Sigmoid colon (tissue), 4 donors: ENCODE measurements at regions not wholly inside any gene's neighbourhood (a gene's known extent, or its start where the extent isn't known, plus 50 kb on each side); places are given as distances from the start of the nearest gene placed in this dataset.

Experiments used
- EP300 ChIP-seq, 4 donors: sonication (generic); formaldehyde crosslinking; IDR thresholded peaks; one replicate each; pipeline ENCODE4 v1.6.1; 2017; ENCODE audit warnings: antibody characterized with exemption in 4 of 4
- POLR2A ChIP-seq, 2 donors: fragments of 450-650 bp; IDR thresholded peaks; one replicate each; pipeline ENCODE4 v1.6.1; 2016; ENCODE audit warnings: antibody characterized with exemption in 2 of 2, mild to moderate bottlenecking in 2 of 2, moderate library complexity in 2 of 2
- POLR2AphosphoS5 ChIP-seq, 4 donors: sonication (generic); formaldehyde crosslinking; IDR thresholded peaks; one replicate each; pipeline ENCODE4 v1.6.1; 2017; ENCODE audit warnings: antibody characterized with exemption in 4 of 4
- TF ChIP-seq, protein P1 (sequence below), 4 experiments: fragments of 450-650 bp in 3 of 4; fragments of 200-600 bp in 1 of 4; IDR thresholded peaks; one replicate each; pipeline ENCODE4 v1.5.1; 2016 to 2019; ENCODE audit warnings: antibody characterized with exemption in 4 of 4, mild to moderate bottlenecking in 3 of 4, moderate library complexity in 2 of 4

DNA sequence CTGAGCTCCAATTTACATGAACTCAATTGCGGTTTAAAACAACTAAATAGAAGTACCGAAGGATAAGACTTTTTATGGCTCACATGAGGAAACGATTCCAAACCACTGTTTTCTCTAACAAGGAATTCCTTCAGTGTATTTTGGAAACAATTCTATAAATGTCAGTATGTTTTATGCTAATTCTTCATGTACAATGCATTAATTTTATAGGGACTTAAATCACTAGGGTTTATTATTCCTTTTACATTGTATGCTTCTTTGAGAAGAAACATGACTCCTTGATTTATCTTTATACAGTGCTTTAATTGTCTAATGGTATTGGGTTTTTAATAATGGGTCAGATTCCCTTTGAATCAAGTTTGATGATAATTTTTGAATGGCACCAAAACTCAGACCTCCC lies 566.8 kb downstream of the EPHA4 start:
- TF ChIP-seq, protein P1, sequence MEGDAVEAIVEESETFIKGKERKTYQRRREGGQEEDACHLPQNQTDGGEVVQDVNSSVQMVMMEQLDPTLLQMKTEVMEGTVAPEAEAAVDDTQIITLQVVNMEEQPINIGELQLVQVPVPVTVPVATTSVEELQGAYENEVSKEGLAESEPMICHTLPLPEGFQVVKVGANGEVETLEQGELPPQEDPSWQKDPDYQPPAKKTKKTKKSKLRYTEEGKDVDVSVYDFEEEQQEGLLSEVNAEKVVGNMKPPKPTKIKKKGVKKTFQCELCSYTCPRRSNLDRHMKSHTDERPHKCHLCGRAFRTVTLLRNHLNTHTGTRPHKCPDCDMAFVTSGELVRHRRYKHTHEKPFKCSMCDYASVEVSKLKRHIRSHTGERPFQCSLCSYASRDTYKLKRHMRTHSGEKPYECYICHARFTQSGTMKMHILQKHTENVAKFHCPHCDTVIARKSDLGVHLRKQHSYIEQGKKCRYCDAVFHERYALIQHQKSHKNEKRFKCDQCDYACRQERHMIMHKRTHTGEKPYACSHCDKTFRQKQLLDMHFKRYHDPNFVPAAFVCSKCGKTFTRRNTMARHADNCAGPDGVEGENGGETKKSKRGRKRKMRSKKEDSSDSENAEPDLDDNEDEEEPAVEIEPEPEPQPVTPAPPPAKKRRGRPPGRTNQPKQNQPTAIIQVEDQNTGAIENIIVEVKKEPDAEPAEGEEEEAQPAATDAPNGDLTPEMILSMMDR (IDR thresholded peaks at IDR 0.05): no peak
- TF ChIP-seq POLR2AphosphoS5 (IDR thresholded peaks at IDR 0.05) (no peak), EP300 (IDR thresholded peaks at IDR 0.05) (no peak), POLR2A (IDR thresholded peaks at IDR 0.05) (no peak)
